Muscle layer of duodenum (tissue), 2 donors: ENCODE measurements at regions not wholly inside any gene's neighbourhood (a gene's known extent, or its start where the extent isn't known, plus 50 kb on each side); places are given as distances from the start of the nearest gene placed in this dataset.

ENCODE experiments used
- H3K27ac ChIP-seq: one replicate; pipeline ENCODE4 v1.7.0; 2013; ENCODE audit warnings: mild to moderate bottlenecking, low read length
- H3K27me3 ChIP-seq: one replicate; pipeline ENCODE4 v1.7.0; 2013; ENCODE audit warnings: low read depth, mild to moderate bottlenecking, control low read depth, low read length
- H3K36me3 ChIP-seq, 2 donors: one replicate each; pipeline ENCODE4 v1.7.0; 2013; ENCODE audit warnings: low read length in 2 of 2, control low read depth in 1 of 2, mild to moderate bottlenecking in 1 of 2; ENCODE audit not compliant: insufficient read depth in 2 of 2, control insufficient read depth in 1 of 2
- H3K4me1 ChIP-seq, 2 donors: one replicate each; pipeline ENCODE4 v1.7.0; 2013; ENCODE audit warnings: low read length in 2 of 2, mild to moderate bottlenecking in 2 of 2, control low read depth in 1 of 2, moderate library complexity in 1 of 2; ENCODE audit not compliant: insufficient read depth in 2 of 2, control insufficient read depth in 1 of 2
- H3K4me3 ChIP-seq, 2 donors: one replicate each; pipeline ENCODE4 v1.7.0; 2013; ENCODE audit warnings: low read length in 2 of 2, low read depth in 1 of 2, mild to moderate bottlenecking in 1 of 2
- H3K9me3 ChIP-seq, 2 donors: one replicate each; pipeline ENCODE4 v1.7.0; 2013; ENCODE audit warnings: low read length in 2 of 2, control low read depth in 1 of 2, mild to moderate bottlenecking in 1 of 2; ENCODE audit not compliant: control insufficient read depth in 1 of 2
- donor health status: healthy.

GRCh38 chr18:25915907-25916306 lies 174.5 kb downstream of the SS18 start:
- no peaks in the 10 kb centered on the region for H3K9me3 ChIP-seq
- H3K36me3 ChIP-seq: no peaks in the 10 kb centered on the region
- H3K4me1 ChIP-seq: no peaks in the 10 kb centered on the region
- no peak overlapping the region for H3K27ac ChIP-seq
- no peak overlapping the region for H3K4me3 ChIP-seq
- H3K27me3 ChIP-seq: no peaks in the 10 kb centered on the region

- Histone ChIP-seq H3K27ac (no peak overlapping the region), H3K4me1 (no peaks in the 10 kb centered on the region), H3K27me3 (no peaks in the 10 kb centered on the region), H3K4me3 (no peak overlapping the region), H3K9me3 (peaks cover 5 to 8% of the 10 kb centered on the region in 2 donors), H3K36me3 (no peaks in the 10 kb centered on the region)
Observed at GRCh38 chr18:25898965-25899364, 191.4 kb downstream of the SS18 start.

GRCh38 chr18:25896956-25897355 lies 193.5 kb downstream of the SS18 start:
- Histone ChIP-seq H3K4me3 (no peak overlapping the region), H3K27ac (no peak overlapping the region), H3K4me1 (no peaks in the 10 kb centered on the region), H3K27me3 (no peaks in the 10 kb centered on the region), H3K36me3 (no peaks in the 10 kb centered on the region), H3K9me3 (peaks cover 5 to 8% of the 10 kb centered on the region in 2 donors)

- H3K9me3 ChIP-seq: peaks cover 5 to 8% of the 10 kb centered on the region in 2 donors
- no peaks in the 10 kb centered on the region for H3K36me3 ChIP-seq
- H3K27ac ChIP-seq: no peak overlapping the region
- no peaks in the 10 kb centered on the region for H3K4me1 ChIP-seq
- H3K27me3 ChIP-seq: no peaks in the 10 kb centered on the region
- no peak overlapping the region for H3K4me3 ChIP-seq
Observed at GRCh38 chr18:25896178-25896780, 194.1 kb downstream of the SS18 start.

GRCh38 chr18:25895518-25895917 lies 194.9 kb downstream of the SS18 start:
- H3K4me3 ChIP-seq: no peak overlapping the region
- H3K4me1 ChIP-seq: no peaks in the 10 kb centered on the region
- peaks cover 0 to under 1% of the 10 kb centered on the region in 2 donors for H3K9me3 ChIP-seq
- no peaks in the 10 kb centered on the region for H3K36me3 ChIP-seq
- no peaks in the 10 kb centered on the region for H3K27me3 ChIP-seq
- H3K27ac ChIP-seq: no peak overlapping the region

GRCh38 chr18:25886283-25886682 lies 204.1 kb downstream of the SS18 start:
- Histone ChIP-seq H3K9me3 (peaks cover 0 to 18% of the 10 kb centered on the region in 2 donors), H3K36me3 (no peaks in the 10 kb centered on the region), H3K27me3 (no peaks in the 10 kb centered on the region), H3K4me3 (no peak overlapping the region), H3K27ac (no peak overlapping the region), H3K4me1 (no peaks in the 10 kb centered on the region)

GRCh38 chr18:25883091-25883490 lies 207.3 kb downstream of the SS18 start:
- no peaks in the 10 kb centered on the region for H3K27me3 ChIP-seq

GRCh38 chr18:25881149-25881548 lies 209.3 kb downstream of the SS18 start:
- no peak overlapping the region for H3K4me3 ChIP-seq

More at GRCh38 chr18:25883091-25883490, 207.3 kb downstream of the SS18 start:
- Histone ChIP-seq H3K36me3 (no peaks in the 10 kb centered on the region), H3K27ac (no peak overlapping the region), H3K9me3 (peaks cover 0 to 14% of the 10 kb centered on the region in 2 donors), H3K4me1 (no peaks in the 10 kb centered on the region), H3K4me3 (no peak overlapping the region)

GRCh38 chr18:25880441-25880840 lies 210.0 kb downstream of the SS18 start:
- H3K4me3 ChIP-seq: no peak overlapping the region
- peaks cover 0 to under 1% of the 10 kb centered on the region in 2 donors for H3K9me3 ChIP-seq
- no peaks in the 10 kb centered on the region for H3K4me1 ChIP-seq
- no peaks in the 10 kb centered on the region for H3K36me3 ChIP-seq
- H3K27me3 ChIP-seq: no peaks in the 10 kb centered on the region
- H3K27ac ChIP-seq: no peak overlapping the region

More at GRCh38 chr18:25881149-25881548, 209.3 kb downstream of the SS18 start:
- H3K36me3 ChIP-seq: no peaks in the 10 kb centered on the region
- peaks cover 0 to 5% of the 10 kb centered on the region in 2 donors for H3K9me3 ChIP-seq
- no peaks in the 10 kb centered on the region for H3K27me3 ChIP-seq
- H3K27ac ChIP-seq: no peak overlapping the region
- no peaks in the 10 kb centered on the region for H3K4me1 ChIP-seq

GRCh38 chr18:25876330-25876948 lies 214.0 kb downstream of the SS18 start:
- no peaks in the 10 kb centered on the region for H3K9me3 ChIP-seq
- H3K4me1 ChIP-seq: no peaks in the 10 kb centered on the region
- H3K4me3 ChIP-seq: no peak overlapping the region
- H3K36me3 ChIP-seq: no peaks in the 10 kb centered on the region
- H3K27ac ChIP-seq: no peak overlapping the region
- H3K27me3 ChIP-seq: no peaks in the 10 kb centered on the region

GRCh38 chr18:25875551-25876240 lies 214.7 kb downstream of the SS18 start:
- Histone ChIP-seq H3K27me3 (no peaks in the 10 kb centered on the region), H3K4me3 (no peak overlapping the region), H3K27ac (no peak overlapping the region), H3K36me3 (no peaks in the 10 kb centered on the region), H3K9me3 (no peaks in the 10 kb centered on the region), H3K4me1 (no peaks in the 10 kb centered on the region)
